H1 (cell line): ENCODE measurements at regions not wholly inside any gene's neighbourhood (a gene's known extent, or its start where the extent isn't known, plus 50 kb on each side); places are given as distances from the start of the nearest gene placed in this dataset.

Experiments
- ASH2L ChIP-seq: fragments of 200-600, 300-600 bp; sonication (generic); IDR thresholded peaks from one replicate; pipeline ENCODE4 v1.7.1; 2017; ENCODE audit warnings: low read length
- CHD1 ChIP-seq: IDR thresholded peaks from 2 replicates; pipeline ENCODE4 v1.6.1; 2012; ENCODE audit warnings: low read depth, low read length, improper control_type of control experiment
- CHD2 ChIP-seq: IDR thresholded peaks from 2 replicates; pipeline ENCODE4 v1.6.1; 2012; ENCODE audit warnings: low read length, improper control_type of control experiment
- EGR1 ChIP-seq: IDR thresholded peaks from 2 replicates; pipeline ENCODE4 v1.6.1; 2011; ENCODE audit warnings: low read depth, low read length, borderline replicate concordance
- HDAC2 ChIP-seq, 2 experiments: fragments of 300-600 bp in 1 of 2; sonication (generic) in 1 of 2; IDR thresholded peaks; 2 replicates each; pipeline ENCODE4 v1.6.1; 2011 to 2012; ENCODE audit warnings: low read depth in 2 of 2, low read length in 2 of 2, mild to moderate bottlenecking in 2 of 2, moderate library complexity in 2 of 2, borderline replicate concordance in 1 of 2, inconsistent platforms in 1 of 2
- MAFK ChIP-seq: IDR thresholded peaks from 2 replicates; pipeline ENCODE4 v1.6.1; 2012; ENCODE audit warnings: low read depth, mild to moderate bottlenecking, improper control_type of control experiment, low read length
- POLR2AphosphoS5 ChIP-seq: IDR thresholded peaks from 2 replicates; pipeline ENCODE4 v1.6.1; 2011; ENCODE audit warnings: low read depth, low read length
- SIRT6 ChIP-seq: IDR thresholded peaks from one replicate; pipeline ENCODE4 v1.7.1; 2012; ENCODE audit warnings: low read length, inconsistent platforms
- TBP ChIP-seq: IDR thresholded peaks from 2 replicates; pipeline ENCODE4 v1.6.1; 2011; ENCODE audit warnings: low read depth, low read length, improper control_type of control experiment
- TEAD4 ChIP-seq: IDR thresholded peaks from 2 replicates; pipeline ENCODE4 v1.6.1; 2012; ENCODE audit warnings: low read depth, low read length, inconsistent platforms, mixed read lengths

- TF ChIP-seq CHD2 (no peak), TBP (no peak), SIRT6 (no peak), HDAC2 (IDR thresholded peaks at IDR 0.05; ENCODE audit: borderline replicate concordance in 1 of 2, low read depth in 2 of 2, low read length in 2 of 2) (no peak), TEAD4 (no peak), MAFK (no peak), ASH2L (no peak), EGR1 (no peak), CHD1 (no peak), POLR2AphosphoS5 (no peak)
These were observed 165.9 kb downstream of the HLX start (continued) for GRCh38 chr1:221045151-221045550.
